ENCODE measurements at regions not wholly inside any gene's neighbourhood (a gene's known extent, or its start where the extent isn't known, plus 50 kb on each side); places are given as distances from the start of the nearest gene placed in this dataset.

DNA sequence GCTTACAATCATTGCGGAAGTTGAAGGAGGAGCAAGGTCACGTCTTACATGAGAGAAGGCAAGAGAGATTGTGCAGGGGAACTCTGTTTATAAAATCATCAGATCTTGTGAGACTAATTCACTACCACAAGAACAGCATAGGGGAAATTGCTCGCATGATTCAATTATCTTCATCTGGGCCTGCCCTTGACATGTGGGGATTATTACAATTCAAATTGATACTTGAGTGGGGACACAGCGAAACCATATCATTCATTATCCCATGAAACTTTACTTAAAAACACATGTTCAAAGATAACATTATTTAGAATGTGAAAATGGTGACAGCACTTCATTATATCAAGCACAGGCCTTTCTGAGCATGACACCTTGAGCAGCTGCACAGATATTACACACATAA lies 1087.8 kb downstream of the C4orf33 start:
- TF ChIP-seq, protein P1, sequence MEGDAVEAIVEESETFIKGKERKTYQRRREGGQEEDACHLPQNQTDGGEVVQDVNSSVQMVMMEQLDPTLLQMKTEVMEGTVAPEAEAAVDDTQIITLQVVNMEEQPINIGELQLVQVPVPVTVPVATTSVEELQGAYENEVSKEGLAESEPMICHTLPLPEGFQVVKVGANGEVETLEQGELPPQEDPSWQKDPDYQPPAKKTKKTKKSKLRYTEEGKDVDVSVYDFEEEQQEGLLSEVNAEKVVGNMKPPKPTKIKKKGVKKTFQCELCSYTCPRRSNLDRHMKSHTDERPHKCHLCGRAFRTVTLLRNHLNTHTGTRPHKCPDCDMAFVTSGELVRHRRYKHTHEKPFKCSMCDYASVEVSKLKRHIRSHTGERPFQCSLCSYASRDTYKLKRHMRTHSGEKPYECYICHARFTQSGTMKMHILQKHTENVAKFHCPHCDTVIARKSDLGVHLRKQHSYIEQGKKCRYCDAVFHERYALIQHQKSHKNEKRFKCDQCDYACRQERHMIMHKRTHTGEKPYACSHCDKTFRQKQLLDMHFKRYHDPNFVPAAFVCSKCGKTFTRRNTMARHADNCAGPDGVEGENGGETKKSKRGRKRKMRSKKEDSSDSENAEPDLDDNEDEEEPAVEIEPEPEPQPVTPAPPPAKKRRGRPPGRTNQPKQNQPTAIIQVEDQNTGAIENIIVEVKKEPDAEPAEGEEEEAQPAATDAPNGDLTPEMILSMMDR (optimal IDR thresholded peaks at IDR 0.05 in 1 of 3, IDR thresholded peaks at IDR 0.05 in 1 of 3, conservative IDR thresholded peaks at IDR 0.05 in 1 of 3; ENCODE audit: extremely low read depth in 1 of 3, insufficient read depth in 2 of 3, low read length in 3 of 3): no peak
- TF ChIP-seq EZH2 (IDR thresholded peaks at IDR 0.05; ENCODE audit: low read length): no peak
